Naive thymus-derived CD8-positive, alpha-beta T cell (primary cell): ENCODE measurements at regions not wholly inside any gene's neighbourhood (a gene's known extent, or its start where the extent isn't known, plus 50 kb on each side); places are given as distances from the start of the nearest gene placed in this dataset.

Source experiments
- ATAC-seq, 2 donors: fragments of 150-1000 bp; cut with Tn5 transposase in 1 of 2; sonication (Bioruptor Pico), chemical (Tn5 transposase) in 1 of 2; 1 replicate in 1 of 2; 2 replicates in 1 of 2; pipeline ENCODE4 v1.10.0; 2021; ENCODE audit warnings: mild to moderate bottlenecking in 2 of 2, moderate library complexity in 2 of 2
- POLR2A ChIA-PET: fragments of 350-600 bp; sonication (Branson Sonifier 250); formaldehyde crosslinking; loops from one replicate; lab custom pipeline; 2021; ENCODE audit warnings: antibody characterized with exemption; lab: Charles Lee
- DNase-seq, 10 donors: peaks; one replicate each; pipeline versions ENCODE4 v3.0.0 to v3.0.0-alpha.2; 2020 to 2022
- H3K27ac Mint-ChIP-seq, 10 donors: one replicate each; pipeline ENCODE4 v1.8.0; 2020 to 2022; ENCODE audit warnings: mild to moderate bottlenecking in 10 of 10, mixed read lengths in 10 of 10, moderate library complexity in 4 of 10, inconsistent platforms in 1 of 10
- H3K27me3 Mint-ChIP-seq, 5 donors: one replicate each; pipeline ENCODE4 v1.8.0; 2021 to 2022; ENCODE audit warnings: mixed read lengths in 5 of 5
- H3K36me3 Mint-ChIP-seq, 3 donors: one replicate each; pipeline ENCODE4 v1.8.0; 2020 to 2022; ENCODE audit warnings: mixed read lengths in 3 of 3, mild to moderate bottlenecking in 2 of 3, inconsistent platforms in 1 of 3
- H3K4me1 Mint-ChIP-seq, 4 donors: one replicate each; pipeline ENCODE4 v1.8.0; 2021 to 2022; ENCODE audit warnings: mixed read lengths in 4 of 4
- H3K4me3 Mint-ChIP-seq, 10 donors: one replicate each; pipeline ENCODE4 v1.8.0; 2020 to 2022; ENCODE audit warnings: mild to moderate bottlenecking in 10 of 10, mixed read lengths in 10 of 10, moderate library complexity in 6 of 10, inconsistent platforms in 1 of 10
- H3K9me3 Mint-ChIP-seq, 9 donors: one replicate each; pipeline ENCODE4 v1.8.0; 2020 to 2022; ENCODE audit warnings: mixed read lengths in 9 of 9, mild to moderate bottlenecking in 3 of 9, inconsistent platforms in 1 of 9, moderate library complexity in 1 of 9

GRCh38 chr10:121655254-121656144 is 57.3 kb upstream of the FGFR2 start:
- Mint-ChIP-seq H3K27ac (no peak overlapping the region), H3K27me3 (peaks cover 0 to 9% (median 2%) of the 10 kb centered on the region in 5 donors), H3K4me1 (no peaks in the 10 kb centered on the region), H3K9me3 (peaks cover 0 to 18% (median 3%) of the 10 kb centered on the region in 9 donors), H3K36me3 (no peaks in the 10 kb centered on the region), H3K4me3 (no peak overlapping the region)
- DNase-seq (no peak), ATAC-seq (no peak)
- POLR2A ChIA-PET: no interaction called here

GRCh38 chr10:121654021-121654545 is 55.8 kb upstream of the FGFR2 start:
- POLR2A ChIA-PET: no interaction called here
- no peaks in the 10 kb centered on the region for H3K36me3 Mint-ChIP-seq

GRCh38 chr10:121653608-121654007 is 55.4 kb upstream of the FGFR2 start:
- H3K36me3 Mint-ChIP-seq: no peaks in the 10 kb centered on the region
- DNase-seq (no peak), ATAC-seq (no peak)
- POLR2A ChIA-PET: no interaction called here
- peaks cover 0 to 18% (median 2%) of the 10 kb centered on the region in 9 donors for H3K9me3 Mint-ChIP-seq
- H3K27me3 Mint-ChIP-seq: peaks cover 0 to 24% (median 6%) of the 10 kb centered on the region in 5 donors
- H3K27ac Mint-ChIP-seq: no peak overlapping the region
- no peak overlapping the region for H3K4me3 Mint-ChIP-seq
- no peaks in the 10 kb centered on the region for H3K4me1 Mint-ChIP-seq

More at GRCh38 chr10:121654021-121654545, 55.8 kb upstream of the FGFR2 start:
- H3K27me3 Mint-ChIP-seq: peaks cover 0 to 19% (median 4%) of the 10 kb centered on the region in 5 donors
- no peaks in the 10 kb centered on the region for H3K4me1 Mint-ChIP-seq
- H3K27ac Mint-ChIP-seq: no peak overlapping the region
- no peak for ATAC-seq
- H3K4me3 Mint-ChIP-seq: no peak overlapping the region
- DNase-seq: no peak
- H3K9me3 Mint-ChIP-seq: peaks cover 0 to 18% (median 2%) of the 10 kb centered on the region in 9 donors

- H3K9me3 Mint-ChIP-seq: peaks cover 0 to 14% (median 4%) of the 10 kb centered on the region in 9 donors
- no peaks in the 10 kb centered on the region for H3K4me1 Mint-ChIP-seq
- DNase-seq (no peak), ATAC-seq (no peak)
- H3K36me3 Mint-ChIP-seq: no peaks in the 10 kb centered on the region
- no peak overlapping the region for H3K4me3 Mint-ChIP-seq
- no peak overlapping the region for H3K27ac Mint-ChIP-seq
- peaks cover 0 to 29% (median 9%) of the 10 kb centered on the region in 5 donors for H3K27me3 Mint-ChIP-seq
- POLR2A ChIA-PET: no interaction called here
Observed at GRCh38 chr10:121648493-121648892, 50.2 kb upstream of the FGFR2 start.

GRCh38 chr10:121648059-121648458 is 49.8 kb upstream of the FGFR2 start:
- POLR2A ChIA-PET: no interaction called here
- Mint-ChIP-seq H3K4me1 (no peaks in the 10 kb centered on the region), H3K36me3 (no peaks in the 10 kb centered on the region), H3K27me3 (peaks cover 0 to 29% (median 9%) of the 10 kb centered on the region in 5 donors), H3K27ac (no peak overlapping the region), H3K4me3 (no peak overlapping the region), H3K9me3 (peaks cover 0 to 9% (median 2%) of the 10 kb centered on the region in 9 donors)
- no peak for DNase-seq
- no peak for ATAC-seq
